PFSK-1 (cell line): ENCODE measurements at regions not wholly inside any gene's neighbourhood (a gene's known extent, or its start where the extent isn't known, plus 50 kb on each side); places are given as distances from the start of the nearest gene placed in this dataset.

Experiments used
- FOXP2 ChIP-seq: optimal IDR thresholded peaks from 2 replicates; pipeline ENCODE3; 2011; ENCODE audit warnings: borderline replicate concordance, control low read depth, inconsistent platforms; ENCODE audit not compliant: insufficient read depth; ENCODE audit errors: extremely low read length, extremely low read depth
- POLR2AphosphoS5 ChIP-seq: IDR thresholded peaks from 2 replicates; pipeline ENCODE4 v1.6.1; 2012; ENCODE audit warnings: low read depth, mild to moderate bottlenecking, control low read depth, low read length, moderate library complexity
- SIN3A ChIP-seq: IDR thresholded peaks from 2 replicates; pipeline ENCODE4 v1.6.1; 2012; ENCODE audit warnings: mild to moderate bottlenecking, low read length, moderate library complexity, borderline replicate concordance; ENCODE audit not compliant: insufficient read depth
- TAF1 ChIP-seq: IDR thresholded peaks from 2 replicates; pipeline ENCODE4 v1.6.1; 2012; ENCODE audit warnings: low read length, control low read depth, borderline replicate concordance; ENCODE audit not compliant: insufficient read depth
- TF ChIP-seq, protein P1 (sequence below), 2 experiments: IDR thresholded peaks; 2 replicates each; pipeline versions ENCODE4 v1.6.1 to v1.8.0; 2011 to 2012; ENCODE audit warnings: low read depth in 2 of 2, low read length in 2 of 2, control low read depth in 1 of 2, inconsistent platforms in 1 of 2, mild to moderate bottlenecking in 1 of 2, moderate library complexity in 1 of 2; ENCODE audit not compliant: insufficient read depth in 1 of 2

GRCh38 chr9:7443541-7443940 is 356.0 kb downstream of the DMAC1 start:
- TF ChIP-seq POLR2AphosphoS5 (no peak), SIN3A (no peak), FOXP2 (no peak), TAF1 (no peak)
- TF ChIP-seq, protein P1, sequence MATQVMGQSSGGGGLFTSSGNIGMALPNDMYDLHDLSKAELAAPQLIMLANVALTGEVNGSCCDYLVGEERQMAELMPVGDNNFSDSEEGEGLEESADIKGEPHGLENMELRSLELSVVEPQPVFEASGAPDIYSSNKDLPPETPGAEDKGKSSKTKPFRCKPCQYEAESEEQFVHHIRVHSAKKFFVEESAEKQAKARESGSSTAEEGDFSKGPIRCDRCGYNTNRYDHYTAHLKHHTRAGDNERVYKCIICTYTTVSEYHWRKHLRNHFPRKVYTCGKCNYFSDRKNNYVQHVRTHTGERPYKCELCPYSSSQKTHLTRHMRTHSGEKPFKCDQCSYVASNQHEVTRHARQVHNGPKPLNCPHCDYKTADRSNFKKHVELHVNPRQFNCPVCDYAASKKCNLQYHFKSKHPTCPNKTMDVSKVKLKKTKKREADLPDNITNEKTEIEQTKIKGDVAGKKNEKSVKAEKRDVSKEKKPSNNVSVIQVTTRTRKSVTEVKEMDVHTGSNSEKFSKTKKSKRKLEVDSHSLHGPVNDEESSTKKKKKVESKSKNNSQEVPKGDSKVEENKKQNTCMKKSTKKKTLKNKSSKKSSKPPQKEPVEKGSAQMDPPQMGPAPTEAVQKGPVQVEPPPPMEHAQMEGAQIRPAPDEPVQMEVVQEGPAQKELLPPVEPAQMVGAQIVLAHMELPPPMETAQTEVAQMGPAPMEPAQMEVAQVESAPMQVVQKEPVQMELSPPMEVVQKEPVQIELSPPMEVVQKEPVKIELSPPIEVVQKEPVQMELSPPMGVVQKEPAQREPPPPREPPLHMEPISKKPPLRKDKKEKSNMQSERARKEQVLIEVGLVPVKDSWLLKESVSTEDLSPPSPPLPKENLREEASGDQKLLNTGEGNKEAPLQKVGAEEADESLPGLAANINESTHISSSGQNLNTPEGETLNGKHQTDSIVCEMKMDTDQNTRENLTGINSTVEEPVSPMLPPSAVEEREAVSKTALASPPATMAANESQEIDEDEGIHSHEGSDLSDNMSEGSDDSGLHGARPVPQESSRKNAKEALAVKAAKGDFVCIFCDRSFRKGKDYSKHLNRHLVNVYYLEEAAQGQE (IDR thresholded peaks at IDR 0.05; ENCODE audit: insufficient read depth in 1 of 2, low read depth in 2 of 2, low read length in 2 of 2) = no peak

DNA sequence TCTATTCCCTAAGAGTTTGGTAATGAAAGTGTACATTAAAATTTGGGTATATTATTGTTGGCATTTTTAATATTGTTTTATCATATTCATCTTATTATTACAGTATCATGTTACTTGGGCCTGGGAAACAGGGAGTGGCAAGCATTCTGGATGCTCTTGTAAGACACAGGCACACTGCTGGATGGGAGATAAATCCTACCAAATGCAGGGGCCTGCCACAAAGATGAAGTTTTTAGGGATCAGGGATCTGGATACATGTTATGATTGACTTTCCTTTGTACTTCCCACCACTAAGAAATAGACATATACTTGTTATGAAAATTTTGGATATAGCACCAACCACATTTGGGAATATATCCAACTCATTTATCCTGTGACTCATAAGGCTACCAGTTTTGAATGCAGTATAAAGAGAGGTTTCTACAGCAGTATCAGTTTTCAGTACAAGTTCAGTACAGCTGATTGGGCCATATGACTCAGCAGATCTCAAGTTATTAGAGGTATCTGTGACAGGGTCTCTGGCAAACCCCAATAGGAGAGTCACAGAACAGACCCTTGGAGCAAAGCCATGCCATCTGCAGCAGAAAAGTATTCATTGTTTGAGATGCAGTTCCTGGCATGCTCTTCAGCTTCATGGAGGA is 360.1 kb downstream of the DMAC1 start:
- TF ChIP-seq POLR2AphosphoS5 (no peak), TAF1 (no peak), SIN3A (no peak), FOXP2 (no peak)
- TF ChIP-seq, protein P1 (IDR thresholded peaks at IDR 0.05; ENCODE audit: insufficient read depth in 1 of 2, low read depth in 2 of 2, low read length in 2 of 2) = no peak

DNA sequence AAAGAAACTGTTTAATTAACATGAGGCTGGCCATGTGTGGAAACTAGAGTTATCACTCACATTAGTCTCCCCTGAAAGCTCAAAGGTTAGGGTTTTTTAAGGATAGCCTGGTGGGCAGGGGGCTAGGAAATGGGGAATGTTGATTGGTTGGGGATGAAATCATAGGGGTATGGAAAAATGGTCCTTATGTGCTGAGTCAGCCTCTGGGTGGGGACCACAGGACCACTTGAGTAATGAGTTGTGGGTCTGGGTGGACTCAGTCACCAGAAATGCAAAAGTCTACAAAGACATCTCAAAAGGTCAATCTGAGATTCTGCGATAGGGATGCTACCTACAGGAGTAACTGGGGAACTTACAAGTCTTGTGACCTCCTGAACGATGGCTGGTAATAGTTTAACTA is 362.8 kb downstream of the DMAC1 start:
- TF ChIP-seq FOXP2 (no peak), SIN3A (no peak), POLR2AphosphoS5 (no peak), TAF1 (no peak)
- TF ChIP-seq, protein P1 (IDR thresholded peaks at IDR 0.05; ENCODE audit: insufficient read depth in 1 of 2, low read depth in 2 of 2, low read length in 2 of 2) = no peak

GRCh38 chr9:7433508-7434292 is 365.9 kb downstream of the DMAC1 start:
- TF ChIP-seq FOXP2 = no peak
- TF ChIP-seq SIN3A = no peak
- TF ChIP-seq POLR2AphosphoS5 = no peak
- TF ChIP-seq, protein P1 (IDR thresholded peaks at IDR 0.05; ENCODE audit: insufficient read depth in 1 of 2, low read depth in 2 of 2, low read length in 2 of 2) = no peak
- no peak for TF ChIP-seq TAF1
